ENCODE measurements at regions not wholly inside any gene's neighbourhood (a gene's known extent, or its start where the extent isn't known, plus 50 kb on each side); places are given as distances from the start of the nearest gene placed in this dataset.
"Not testable (repeated sequence)": the region's sequence is repeated elsewhere in the genome, so short reads cannot be mapped to it uniquely, and the experiment has no call there.

DNA sequence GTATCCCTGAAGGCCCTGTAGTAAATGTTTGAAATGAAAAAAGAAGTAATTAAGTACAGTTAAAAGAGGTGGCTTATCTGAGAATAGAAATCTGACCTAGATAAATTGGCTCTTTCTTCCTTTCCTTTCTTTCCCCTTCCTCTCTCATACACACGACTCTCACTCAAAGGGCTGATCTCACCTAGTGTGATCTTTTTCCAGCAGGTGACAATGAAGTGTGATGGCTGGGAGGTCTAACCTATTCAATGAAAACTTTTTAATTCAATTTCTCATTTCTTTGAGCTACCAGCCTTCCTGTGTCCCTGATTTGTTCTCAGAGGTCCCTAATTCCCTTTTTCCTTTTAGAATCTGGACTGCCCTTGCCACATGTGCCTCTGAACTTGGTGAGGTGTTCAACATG lies 118.0 kb upstream of the RIMS1 start:
- H3K9me3 ChIP-seq, result no peaks in the 10 kb centered on the region
- H3K36me3 ChIP-seq, result no peaks in the 10 kb centered on the region
- no peak for DNase-seq
- no peaks in the 10 kb centered on the region for H3K4me1 ChIP-seq
- 33 to 86% methylated on average over 1 of the region's 1 CpG for WGBS, 2 donors
- intact Hi-C loops (cut with DNase I), result no loop called here
- no peaks in the 10 kb centered on the region for H3K27me3 ChIP-seq
- no peak overlapping the region for H3K4me3 ChIP-seq
- TF ChIP-seq POLR2AphosphoS5 (IDR thresholded peaks at IDR 0.05) (no peak), EP300 (IDR thresholded peaks at IDR 0.05) (no peak), POLR2A (IDR thresholded peaks at IDR 0.05) (no peak)
- TF ChIP-seq, protein P1, sequence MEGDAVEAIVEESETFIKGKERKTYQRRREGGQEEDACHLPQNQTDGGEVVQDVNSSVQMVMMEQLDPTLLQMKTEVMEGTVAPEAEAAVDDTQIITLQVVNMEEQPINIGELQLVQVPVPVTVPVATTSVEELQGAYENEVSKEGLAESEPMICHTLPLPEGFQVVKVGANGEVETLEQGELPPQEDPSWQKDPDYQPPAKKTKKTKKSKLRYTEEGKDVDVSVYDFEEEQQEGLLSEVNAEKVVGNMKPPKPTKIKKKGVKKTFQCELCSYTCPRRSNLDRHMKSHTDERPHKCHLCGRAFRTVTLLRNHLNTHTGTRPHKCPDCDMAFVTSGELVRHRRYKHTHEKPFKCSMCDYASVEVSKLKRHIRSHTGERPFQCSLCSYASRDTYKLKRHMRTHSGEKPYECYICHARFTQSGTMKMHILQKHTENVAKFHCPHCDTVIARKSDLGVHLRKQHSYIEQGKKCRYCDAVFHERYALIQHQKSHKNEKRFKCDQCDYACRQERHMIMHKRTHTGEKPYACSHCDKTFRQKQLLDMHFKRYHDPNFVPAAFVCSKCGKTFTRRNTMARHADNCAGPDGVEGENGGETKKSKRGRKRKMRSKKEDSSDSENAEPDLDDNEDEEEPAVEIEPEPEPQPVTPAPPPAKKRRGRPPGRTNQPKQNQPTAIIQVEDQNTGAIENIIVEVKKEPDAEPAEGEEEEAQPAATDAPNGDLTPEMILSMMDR (IDR thresholded peaks at IDR 0.05), result no peak
- H3K27ac ChIP-seq, result no peak overlapping the region

DNA sequence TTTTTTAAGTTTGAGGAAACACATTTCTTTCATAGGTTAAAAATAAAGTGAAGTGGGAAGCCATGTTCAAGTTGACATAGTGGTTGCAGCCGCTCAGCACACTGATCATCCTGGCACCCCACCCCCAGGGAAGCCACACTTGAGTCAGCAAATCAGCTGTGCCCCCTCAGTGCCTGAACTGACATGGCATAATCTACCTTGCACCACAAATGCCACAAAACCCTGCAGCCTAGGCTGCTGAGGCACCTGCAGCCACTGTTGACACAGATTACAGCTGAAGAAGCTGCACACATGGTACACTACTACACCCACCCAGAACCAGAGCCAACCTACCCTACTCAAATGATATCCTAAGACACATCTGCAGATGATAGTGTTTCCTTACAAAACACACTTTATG lies 77.5 kb upstream of the RIMS1 start:
- DNase-seq, result no peak
- no peak for TF ChIP-seq EP300 (IDR thresholded peaks at IDR 0.05)
- no peak for TF ChIP-seq POLR2AphosphoS5 (IDR thresholded peaks at IDR 0.05)
- TF ChIP-seq, protein P1 (IDR thresholded peaks at IDR 0.05), result no peak
- TF ChIP-seq POLR2A (IDR thresholded peaks at IDR 0.05), result no peak
- H3K27me3 ChIP-seq, result no peaks in the 10 kb centered on the region
- 83 to 93% methylated on average over 1 of the region's 1 CpG for WGBS, 2 donors
- intact Hi-C loops (cut with DNase I), result no loop called here
- no peak overlapping the region for H3K27ac ChIP-seq
- H3K4me1 ChIP-seq, result no peaks in the 10 kb centered on the region
- H3K36me3 ChIP-seq, result no peaks in the 10 kb centered on the region
- H3K9me3 ChIP-seq, result peaks cover 0 to 10% (median 5%) of the 10 kb centered on the region in 4 donors
- H3K4me3 ChIP-seq, result no peak overlapping the region

DNA sequence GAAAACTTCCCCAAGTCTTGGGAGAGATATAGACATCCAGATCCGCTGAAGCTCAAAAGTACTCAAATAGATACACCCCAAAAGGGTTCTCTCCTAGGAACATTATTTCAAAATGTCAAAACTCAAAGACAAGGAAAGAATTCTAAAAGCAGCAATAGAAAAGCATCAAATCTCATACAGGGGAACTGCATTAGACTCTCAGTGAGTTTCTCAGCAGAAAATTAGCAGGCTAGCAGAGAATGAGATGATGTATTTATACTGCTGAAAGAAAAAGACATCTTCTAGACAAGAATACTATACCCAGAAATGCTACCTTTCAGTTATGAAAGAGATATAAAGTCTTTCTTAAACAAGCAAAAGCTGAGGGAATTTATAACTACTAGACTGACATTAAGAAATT lies 75.5 kb upstream of the RIMS1 start:
- WGBS, 2 donors, result 92 to 96% methylated on average over 1 of the region's 1 CpG

DNA sequence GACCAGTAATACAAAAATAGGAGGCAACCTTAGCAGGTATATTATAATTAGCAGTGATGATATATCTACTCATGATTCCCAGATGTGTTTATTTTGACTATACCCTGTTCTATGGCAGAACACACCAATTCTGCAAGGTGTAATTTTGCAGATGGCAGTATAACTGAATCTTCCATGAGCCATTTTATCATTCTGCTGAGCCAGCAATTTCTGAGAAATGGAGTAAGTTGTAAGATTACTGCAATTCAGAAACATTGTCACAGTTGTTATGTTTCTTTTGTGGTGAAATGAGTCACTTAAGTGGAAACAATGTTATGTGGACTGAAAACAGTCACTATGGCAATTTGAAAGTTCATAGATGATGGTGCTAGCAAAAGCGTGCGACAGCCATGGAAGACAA lies 63.7 kb upstream of the RIMS1 start:
- H3K36me3 ChIP-seq, result no peaks in the 10 kb centered on the region
- H3K4me1 ChIP-seq, result no peaks in the 10 kb centered on the region
- intact Hi-C loops (cut with DNase I), result no loop called here
- H3K4me3 ChIP-seq, result no peak overlapping the region
- H3K27me3 ChIP-seq, result no peaks in the 10 kb centered on the region
- TF ChIP-seq POLR2A (IDR thresholded peaks at IDR 0.05) (no peak), EP300 (IDR thresholded peaks at IDR 0.05) (no peak)
- no peaks in the 10 kb centered on the region for H3K9me3 ChIP-seq
- no peak overlapping the region for H3K27ac ChIP-seq
- no peak for DNase-seq
- 93 to 96% methylated on average over 2 of the region's 2 CpGs for WGBS, 2 donors

More for the DNA sequence above, 75.5 kb upstream of the RIMS1 start:
- Histone ChIP-seq H3K4me3 (no peak overlapping the region), H3K36me3 (no peaks in the 10 kb centered on the region), H3K27ac (no peak overlapping the region), H3K9me3 (peaks cover 0 to 13% (median 6%) of the 10 kb centered on the region in 4 donors), H3K27me3 (no peaks in the 10 kb centered on the region), H3K4me1 (no peaks in the 10 kb centered on the region)
- TF ChIP-seq, protein P1 (IDR thresholded peaks at IDR 0.05), result no peak
- TF ChIP-seq POLR2AphosphoS5 (IDR thresholded peaks at IDR 0.05), result no peak
- TF ChIP-seq EP300 (IDR thresholded peaks at IDR 0.05), result no peak
- TF ChIP-seq POLR2A (IDR thresholded peaks at IDR 0.05), result no peak
- intact Hi-C loops (cut with DNase I), result no loop called here
- DNase-seq, result no peak

DNA sequence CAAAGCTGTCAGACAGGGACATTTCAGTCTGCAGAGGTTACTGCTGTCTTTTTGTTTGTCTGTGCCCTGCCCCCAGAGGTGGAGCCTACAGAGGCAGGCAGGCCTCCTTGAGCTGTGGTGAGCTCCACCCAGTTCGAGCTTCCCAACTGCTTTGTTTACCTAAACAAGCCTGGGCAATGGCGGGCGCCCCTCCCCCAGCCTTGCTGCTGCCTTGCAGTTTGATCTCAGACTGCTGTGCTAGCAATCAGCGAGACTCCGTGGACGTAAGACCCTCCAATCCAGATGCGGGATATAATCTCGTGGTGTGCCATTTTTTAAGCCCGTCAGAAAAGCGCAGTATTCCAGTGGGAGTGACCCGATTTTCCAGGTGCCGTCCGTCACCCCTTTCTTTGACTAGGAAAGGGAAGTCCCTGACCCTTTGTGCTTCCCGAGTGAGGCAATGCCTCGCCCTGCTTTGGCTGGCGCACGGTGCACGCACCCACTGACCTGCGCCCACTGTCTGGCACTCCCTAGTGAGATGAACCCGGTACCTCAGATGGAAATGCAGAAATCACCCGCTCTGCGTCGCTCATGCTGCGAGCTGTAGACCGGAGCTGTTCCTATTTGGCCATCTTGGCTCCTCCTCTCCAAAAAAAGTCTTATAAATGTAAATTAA lies 54.1 kb upstream of the RIMS1 start:
- H3K4me3 ChIP-seq; H3K27me3 ChIP-seq; H3K9me3 ChIP-seq; DNase-seq; H3K4me1 ChIP-seq; intact Hi-C loops (cut with DNase I); H3K36me3 ChIP-seq; H3K27ac ChIP-seq: not testable (repeated sequence)
- 90 to 91% methylated on average over 25 of the region's 25 CpGs for WGBS, 2 donors

Small RNA genes lying in the stretch of these regions (small RNA-seq; reads per million reads assigned to genes)
- gene MIR30A, result 3,101 to 7,192 (median 4,772) reads per million in 3 donors
- 22.0 to 38.7 (median 24.5) reads per million in 3 donors for gene MIR30C2
- gene RNU4-66P, result 0 to 0.11 (median 0) reads per million in 3 donors
